ENCODE measurements at regions not wholly inside any gene's neighbourhood (a gene's known extent, or its start where the extent isn't known, plus 50 kb on each side); places are given as distances from the start of the nearest gene placed in this dataset.
A peak's percentile ranks its signal among the peaks of the same experiment; 100 is the strongest.

GRCh38 chr1:201598396-201598795, 59.5 kb downstream of the NAV1 start:
- H3K9ac ChIP-seq (ENCODE audit: low read depth in 1 of 2, low read length in 2 of 2) = peak overlapping the region in 1 of 2 donors; percentile 7
- peak overlapping the region; percentile 61 to 64 for H3K27ac ChIP-seq (ENCODE audit: low read depth in 2 of 2, low read length in 2 of 2)
- H3K4me3 ChIP-seq (ENCODE audit: low read length in 2 of 2) = no peak overlapping the region
- no peaks in the 10 kb centered on the region for H3K27me3 ChIP-seq (ENCODE audit: control insufficient read depth in 2 of 2, insufficient read depth in 2 of 2, low read length in 2 of 2)
- peaks cover 2 to 13% of the 10 kb centered on the region in 2 donors for H3K4me1 ChIP-seq (ENCODE audit: control insufficient read depth in 2 of 2, insufficient read depth in 2 of 2, low read length in 2 of 2)
- no peaks in the 10 kb centered on the region for H3K9me3 ChIP-seq (ENCODE audit: control insufficient read depth in 2 of 2, low read length in 2 of 2)
- H3K36me3 ChIP-seq (ENCODE audit: control insufficient read depth in 2 of 2, insufficient read depth in 2 of 2, low read length in 2 of 2) = no peaks in the 10 kb centered on the region

GRCh38 chr1:201598973-201599372, 60.0 kb downstream of the NAV1 start:
- Histone ChIP-seq H3K4me1 (ENCODE audit: control insufficient read depth in 2 of 2, insufficient read depth in 2 of 2, low read length in 2 of 2) (peaks cover 2 to 14% of the 10 kb centered on the region in 2 donors), H3K27me3 (ENCODE audit: control insufficient read depth in 2 of 2, insufficient read depth in 2 of 2, low read length in 2 of 2) (no peaks in the 10 kb centered on the region), H3K27ac (ENCODE audit: low read depth in 2 of 2, low read length in 2 of 2) (peak overlapping the region in 1 of 2 donors; percentile 64)

GRCh38 chr1:201599548-201599947, 60.6 kb downstream of the NAV1 start:
- H3K9me3 ChIP-seq (ENCODE audit: control insufficient read depth in 2 of 2, low read length in 2 of 2) = no peaks in the 10 kb centered on the region
- no peaks in the 10 kb centered on the region for H3K27me3 ChIP-seq (ENCODE audit: control insufficient read depth in 2 of 2, insufficient read depth in 2 of 2, low read length in 2 of 2)
- peak overlapping the region in 1 of 2 donors; percentile 64 for H3K27ac ChIP-seq (ENCODE audit: low read depth in 2 of 2, low read length in 2 of 2)
- peaks cover 0 to 14% of the 10 kb centered on the region in 2 donors for H3K4me1 ChIP-seq (ENCODE audit: control insufficient read depth in 2 of 2, insufficient read depth in 2 of 2, low read length in 2 of 2)
- no peak overlapping the region for H3K9ac ChIP-seq (ENCODE audit: low read depth in 1 of 2, low read length in 2 of 2)
- no peaks in the 10 kb centered on the region for H3K36me3 ChIP-seq (ENCODE audit: control insufficient read depth in 2 of 2, insufficient read depth in 2 of 2, low read length in 2 of 2)
- H3K4me3 ChIP-seq (ENCODE audit: low read length in 2 of 2) = no peak overlapping the region

More at GRCh38 chr1:201598973-201599372, 60.0 kb downstream of the NAV1 start:
- H3K36me3 ChIP-seq (ENCODE audit: control insufficient read depth in 2 of 2, insufficient read depth in 2 of 2, low read length in 2 of 2) = no peaks in the 10 kb centered on the region
- H3K4me3 ChIP-seq (ENCODE audit: low read length in 2 of 2) = no peak overlapping the region
- H3K9ac ChIP-seq (ENCODE audit: low read depth in 1 of 2, low read length in 2 of 2) = no peak overlapping the region
- H3K9me3 ChIP-seq (ENCODE audit: control insufficient read depth in 2 of 2, low read length in 2 of 2) = no peaks in the 10 kb centered on the region

- H3K4me1 ChIP-seq (ENCODE audit: control insufficient read depth in 2 of 2, insufficient read depth in 2 of 2, low read length in 2 of 2) = peaks cover 0 to 10% of the 10 kb centered on the region in 2 donors
- H3K4me3 ChIP-seq (ENCODE audit: low read length in 2 of 2) = no peak overlapping the region
- H3K27ac ChIP-seq (ENCODE audit: low read depth in 2 of 2, low read length in 2 of 2) = peak overlapping the region in 1 of 2 donors; percentile 57
Measured at GRCh38 chr1:201602413-201603265, 63.7 kb downstream of the NAV1 start.

GRCh38 chr1:201603613-201604232, 64.8 kb downstream of the NAV1 start:
- Histone ChIP-seq H3K9ac (ENCODE audit: low read depth in 1 of 2, low read length in 2 of 2) (no peak overlapping the region), H3K4me3 (ENCODE audit: low read length in 2 of 2) (no peak overlapping the region), H3K27ac (ENCODE audit: low read depth in 2 of 2, low read length in 2 of 2) (no peak overlapping the region), H3K36me3 (ENCODE audit: control insufficient read depth in 2 of 2, insufficient read depth in 2 of 2, low read length in 2 of 2) (no peaks in the 10 kb centered on the region), H3K27me3 (ENCODE audit: control insufficient read depth in 2 of 2, insufficient read depth in 2 of 2, low read length in 2 of 2) (no peaks in the 10 kb centered on the region), H3K4me1 (ENCODE audit: control insufficient read depth in 2 of 2, insufficient read depth in 2 of 2, low read length in 2 of 2) (peaks cover 0 to 7% of the 10 kb centered on the region in 2 donors), H3K9me3 (ENCODE audit: control insufficient read depth in 2 of 2, low read length in 2 of 2) (no peaks in the 10 kb centered on the region)

More at GRCh38 chr1:201602413-201603265, 63.7 kb downstream of the NAV1 start:
- Histone ChIP-seq H3K27me3 (ENCODE audit: control insufficient read depth in 2 of 2, insufficient read depth in 2 of 2, low read length in 2 of 2) (no peaks in the 10 kb centered on the region), H3K36me3 (ENCODE audit: control insufficient read depth in 2 of 2, insufficient read depth in 2 of 2, low read length in 2 of 2) (no peaks in the 10 kb centered on the region), H3K9ac (ENCODE audit: low read depth in 1 of 2, low read length in 2 of 2) (no peak overlapping the region), H3K9me3 (ENCODE audit: control insufficient read depth in 2 of 2, low read length in 2 of 2) (no peaks in the 10 kb centered on the region)

- Histone ChIP-seq H3K36me3 (ENCODE audit: control insufficient read depth in 2 of 2, insufficient read depth in 2 of 2, low read length in 2 of 2) (no peaks in the 10 kb centered on the region), H3K9me3 (ENCODE audit: control insufficient read depth in 2 of 2, low read length in 2 of 2) (no peaks in the 10 kb centered on the region), H3K4me1 (ENCODE audit: control insufficient read depth in 2 of 2, insufficient read depth in 2 of 2, low read length in 2 of 2) (peaks cover 0 to 7% of the 10 kb centered on the region in 2 donors), H3K4me3 (ENCODE audit: low read length in 2 of 2) (no peak overlapping the region), H3K27ac (ENCODE audit: low read depth in 2 of 2, low read length in 2 of 2) (peak overlapping the region in 1 of 2 donors; percentile 17), H3K27me3 (ENCODE audit: control insufficient read depth in 2 of 2, insufficient read depth in 2 of 2, low read length in 2 of 2) (no peaks in the 10 kb centered on the region), H3K9ac (ENCODE audit: low read depth in 1 of 2, low read length in 2 of 2) (no peak overlapping the region)
Measured at GRCh38 chr1:201605385-201606010, 66.6 kb downstream of the NAV1 start.

- no peak overlapping the region for H3K4me3 ChIP-seq (ENCODE audit: low read length in 2 of 2)
- no peak overlapping the region for H3K9ac ChIP-seq (ENCODE audit: low read depth in 1 of 2, low read length in 2 of 2)
- peak overlapping the region in 1 of 2 donors; percentile 49 for H3K27ac ChIP-seq (ENCODE audit: low read depth in 2 of 2, low read length in 2 of 2)
- no peaks in the 10 kb centered on the region for H3K9me3 ChIP-seq (ENCODE audit: control insufficient read depth in 2 of 2, low read length in 2 of 2)
- H3K36me3 ChIP-seq (ENCODE audit: control insufficient read depth in 2 of 2, insufficient read depth in 2 of 2, low read length in 2 of 2) = no peaks in the 10 kb centered on the region
- peaks cover 0 to 7% of the 10 kb centered on the region in 2 donors for H3K4me1 ChIP-seq (ENCODE audit: control insufficient read depth in 2 of 2, insufficient read depth in 2 of 2, low read length in 2 of 2)
- H3K27me3 ChIP-seq (ENCODE audit: control insufficient read depth in 2 of 2, insufficient read depth in 2 of 2, low read length in 2 of 2) = no peaks in the 10 kb centered on the region
Measured at GRCh38 chr1:201606096-201606495, 67.2 kb downstream of the NAV1 start.

GRCh38 chr1:201606623-201607022, 67.7 kb downstream of the NAV1 start:
- Histone ChIP-seq H3K27ac (ENCODE audit: low read depth in 2 of 2, low read length in 2 of 2) (no peak overlapping the region), H3K36me3 (ENCODE audit: control insufficient read depth in 2 of 2, insufficient read depth in 2 of 2, low read length in 2 of 2) (no peaks in the 10 kb centered on the region), H3K4me3 (ENCODE audit: low read length in 2 of 2) (no peak overlapping the region), H3K27me3 (ENCODE audit: control insufficient read depth in 2 of 2, insufficient read depth in 2 of 2, low read length in 2 of 2) (no peaks in the 10 kb centered on the region), H3K9ac (ENCODE audit: low read depth in 1 of 2, low read length in 2 of 2) (no peak overlapping the region), H3K4me1 (ENCODE audit: control insufficient read depth in 2 of 2, insufficient read depth in 2 of 2, low read length in 2 of 2) (peaks cover 0 to 7% of the 10 kb centered on the region in 2 donors), H3K9me3 (ENCODE audit: control insufficient read depth in 2 of 2, low read length in 2 of 2) (no peaks in the 10 kb centered on the region)

- Histone ChIP-seq H3K9ac (ENCODE audit: low read depth in 1 of 2, low read length in 2 of 2) (no peak overlapping the region), H3K4me3 (ENCODE audit: low read length in 2 of 2) (no peak overlapping the region), H3K27ac (ENCODE audit: low read depth in 2 of 2, low read length in 2 of 2) (no peak overlapping the region), H3K4me1 (ENCODE audit: control insufficient read depth in 2 of 2, insufficient read depth in 2 of 2, low read length in 2 of 2) (peaks cover 0 to 3% of the 10 kb centered on the region in 2 donors), H3K9me3 (ENCODE audit: control insufficient read depth in 2 of 2, low read length in 2 of 2) (no peaks in the 10 kb centered on the region), H3K27me3 (ENCODE audit: control insufficient read depth in 2 of 2, insufficient read depth in 2 of 2, low read length in 2 of 2) (no peaks in the 10 kb centered on the region), H3K36me3 (ENCODE audit: control insufficient read depth in 2 of 2, insufficient read depth in 2 of 2, low read length in 2 of 2) (no peaks in the 10 kb centered on the region)
Measured at GRCh38 chr1:201608635-201609395, 69.9 kb downstream of the NAV1 start.

Data from mucosa of rectum (tissue), 2 donors.